IMR-90 (cell line): ENCODE measurements at regions not wholly inside any gene's neighbourhood (a gene's known extent, or its start where the extent isn't known, plus 50 kb on each side); places are given as distances from the start of the nearest gene placed in this dataset.

Experiments
- ATAC-seq: fragments of 200-7000 bp; cut with Tn5 transposase; 2 replicates; pipeline ENCODE4 v1.9.1; 2020; ENCODE audit warnings: low read depth, mild to moderate bottlenecking, moderate library complexity
- BruUV-seq: library from RNA; stranded (reverse); fragments of 400-500 nt; replicated peaks from 2 replicates; lab custom pipeline; 2021; lab: Mats Ljungman, UMichigan
- CTCF ChIA-PET: fragments of 300-600 bp; formaldehyde crosslinking; extraction: SDS; loops from one replicate; lab custom pipeline; 2021; ENCODE audit warnings: antibody characterized with exemption; lab: Yijun Ruan, JAX
- POLR2A ChIA-PET: fragments of 300-600 bp; sonication (Branson Sonifier 250); formaldehyde crosslinking; loops from one replicate; lab custom pipeline; 2022; ENCODE audit warnings: antibody characterized with exemption; ENCODE audit not compliant: unreplicated experiment; lab: Charles Lee
- DNase-seq: peaks from one replicate; pipeline ENCODE4 v3.0.0; 2013
- H2AFZ ChIP-seq: replicated peaks from 2 replicates; pipeline ENCODE3; 2013; ENCODE audit warnings: low read length, mild to moderate bottlenecking; ENCODE audit not compliant: poor library complexity
- H2AK5ac ChIP-seq: 2 replicates; pipeline ENCODE4 v1.6.1; 2013; ENCODE audit warnings: low read depth, low read length, inconsistent platforms
- H2AK9ac ChIP-seq: replicated peaks from 2 replicates; pipeline ENCODE3; 2013; ENCODE audit warnings: mild to moderate bottlenecking, low read depth, low read length, moderate library complexity; ENCODE audit not compliant: poor library complexity
- H2BK120ac ChIP-seq: 2 replicates; pipeline ENCODE4 v1.6.1; 2013; ENCODE audit warnings: low read depth, low read length, inconsistent platforms
- H2BK15ac ChIP-seq: 3 replicates; pipeline ENCODE4 v1.6.1; 2013; ENCODE audit warnings: low read depth, low read length, inconsistent platforms
- H2BK20ac ChIP-seq: 2 replicates; pipeline ENCODE4 v1.6.1; 2013; ENCODE audit warnings: low read depth, mild to moderate bottlenecking, inconsistent platforms, low read length, moderate library complexity
- H2BK5ac ChIP-seq: 2 replicates; pipeline ENCODE4 v1.6.1; 2013; ENCODE audit warnings: mild to moderate bottlenecking, low read depth, low read length, inconsistent platforms; ENCODE audit not compliant: poor library complexity, severe bottlenecking
- H3K14ac ChIP-seq: replicated peaks from 2 replicates; pipeline ENCODE4 v1.6.1; 2013; ENCODE audit warnings: low read depth, low read length, inconsistent platforms
- H3K18ac ChIP-seq: 2 replicates; pipeline ENCODE4 v1.6.1; 2013; ENCODE audit warnings: low read depth, low read length, control low read depth
- H3K23ac ChIP-seq: 2 replicates; pipeline ENCODE4 v1.6.1; 2013; ENCODE audit warnings: low read depth, low read length, inconsistent platforms
- H3K27ac ChIP-seq: 2 replicates; pipeline ENCODE4 v1.5.1; 2013; ENCODE audit warnings: mild to moderate bottlenecking, control low read depth, low read length; ENCODE audit not compliant: insufficient read depth
- H3K27me3 ChIP-seq: 2 replicates; pipeline ENCODE4 v1.6.1; 2013; ENCODE audit warnings: low read length; ENCODE audit not compliant: control insufficient read depth, insufficient read depth
- H3K36me3 ChIP-seq: 2 replicates; pipeline ENCODE4 v1.6.1; 2013; ENCODE audit warnings: low read length, mixed read lengths; ENCODE audit not compliant: control insufficient read depth, insufficient read depth
- H3K4ac ChIP-seq: 2 replicates; pipeline ENCODE4 v1.6.1; 2013; ENCODE audit warnings: low read depth, low read length, inconsistent platforms
- H3K4me1 ChIP-seq: 2 replicates; pipeline ENCODE4 v1.6.1; 2013; ENCODE audit warnings: low read length, mixed read lengths; ENCODE audit not compliant: control insufficient read depth, insufficient read depth
- H3K4me2 ChIP-seq: 2 replicates; pipeline ENCODE4 v1.6.1; 2013; ENCODE audit warnings: low read depth, mild to moderate bottlenecking, control low read depth, low read length, moderate library complexity
- H3K4me3 ChIP-seq: 2 replicates; pipeline ENCODE4 v1.5.1; 2013; ENCODE audit warnings: low read depth, mild to moderate bottlenecking, control low read depth, low read length, moderate library complexity; ENCODE audit not compliant: insufficient read depth
- H3K56ac ChIP-seq: 2 replicates; pipeline ENCODE4 v1.6.1; 2013; ENCODE audit warnings: low read length, inconsistent platforms; ENCODE audit not compliant: insufficient read depth; ENCODE audit errors: extremely low read depth
- H3K79me1 ChIP-seq, 2 experiments: 2 replicates each; pipeline ENCODE4 v1.6.1; 2013; ENCODE audit warnings: low read length in 2 of 2, inconsistent platforms in 1 of 2, low read depth in 1 of 2
- H3K9ac ChIP-seq: 2 replicates; pipeline ENCODE4 v1.6.1; 2013; ENCODE audit warnings: low read depth, low read length, control low read depth
- H3K9me1 ChIP-seq: 2 replicates; pipeline ENCODE4 v1.6.1; 2013; ENCODE audit warnings: low read length, inconsistent platforms; ENCODE audit not compliant: insufficient read depth
- H3K9me3 ChIP-seq: 2 replicates; pipeline ENCODE4 v1.6.1; 2013; ENCODE audit warnings: low read length; ENCODE audit not compliant: control insufficient read depth, insufficient read depth
- H4K20me1 ChIP-seq: 2 replicates; pipeline ENCODE4 v1.6.1; 2013; ENCODE audit warnings: low read length, inconsistent platforms; ENCODE audit not compliant: insufficient read depth
- H4K5ac ChIP-seq: 2 replicates; pipeline ENCODE4 v1.6.1; 2013; ENCODE audit warnings: mild to moderate bottlenecking, low read depth, low read length, control low read depth
- H4K8ac ChIP-seq, 2 experiments: 2 replicates each; pipeline ENCODE4 v1.6.1; 2013; ENCODE audit warnings: low read depth in 2 of 2, low read length in 2 of 2, control low read depth in 1 of 2, inconsistent platforms in 1 of 2
- H4K91ac ChIP-seq: 2 replicates; pipeline ENCODE4 v1.6.1; 2013; ENCODE audit warnings: low read depth, low read length, inconsistent platforms; ENCODE audit not compliant: insufficient read depth
- BHLHE40 ChIP-seq: fragments of 150-350 bp; IDR thresholded peaks from 2 replicates; pipeline ENCODE4 v1.6.1; 2016; ENCODE audit warnings: mild to moderate bottlenecking, low read depth, low read length
- CEBPB ChIP-seq: IDR thresholded peaks from 2 replicates; pipeline ENCODE4 v1.6.1; 2012; ENCODE audit warnings: low read depth, low read length, improper control_type of control experiment
- CHD1 ChIP-seq: IDR thresholded peaks from 2 replicates; pipeline ENCODE4 v1.6.1; 2012; ENCODE audit warnings: low read depth, low read length, improper control_type of control experiment
- FOS ChIP-seq: fragments of 150-350 bp; IDR thresholded peaks from 2 replicates; pipeline ENCODE4 v1.6.1; 2016; ENCODE audit warnings: low read depth, low read length
- MAFK ChIP-seq: IDR thresholded peaks from 2 replicates; pipeline ENCODE4 v1.6.1; 2012; ENCODE audit warnings: low read depth, low read length, improper control_type of control experiment
- MAZ ChIP-seq: IDR thresholded peaks from 2 replicates; pipeline ENCODE4 v1.6.1; 2012; ENCODE audit warnings: low read depth, mild to moderate bottlenecking, low read length, improper control_type of control experiment, moderate library complexity, borderline replicate concordance
- MXI1 ChIP-seq: IDR thresholded peaks from 2 replicates; pipeline ENCODE4 v1.6.1; 2012; ENCODE audit warnings: low read depth, mild to moderate bottlenecking, low read length, moderate library complexity, borderline replicate concordance
- NFE2L2 ChIP-seq: fragments of 150-350 bp; IDR thresholded peaks from 2 replicates; pipeline ENCODE4 v1.6.1; 2016; ENCODE audit warnings: low read depth, mild to moderate bottlenecking, low read length
- POLR2A ChIP-seq: IDR thresholded peaks from 2 replicates; pipeline ENCODE4 v1.6.1; 2012; ENCODE audit warnings: mild to moderate bottlenecking, low read depth, low read length
- RAD21 ChIP-seq: IDR thresholded peaks from 2 replicates; pipeline ENCODE4 v1.6.1; 2012; ENCODE audit warnings: low read length, improper control_type of control experiment
- RCOR1 ChIP-seq: IDR thresholded peaks from 2 replicates; pipeline ENCODE4 v1.6.1; 2012; ENCODE audit warnings: mild to moderate bottlenecking, low read length, improper control_type of control experiment; ENCODE audit not compliant: insufficient replicate concordance
- RFX5 ChIP-seq: IDR thresholded peaks from 2 replicates; pipeline ENCODE4 v1.8.0; 2012; ENCODE audit warnings: low read depth, mild to moderate bottlenecking, low read length, moderate library complexity
- SMC3 ChIP-seq: fragments of 150-350 bp; IDR thresholded peaks from 2 replicates; pipeline ENCODE4 v1.6.1; 2016; ENCODE audit warnings: low read depth, mild to moderate bottlenecking, antibody characterized with exemption, low read length, moderate library complexity
- WGBS, 2 experiments: methylation state at CpG; one replicate each; pipeline versions ENCODE4 v1.1.5 to v1.1.7; 2013; ENCODE audit warnings: missing lambda C conversion rate in 2 of 2; ENCODE audit not compliant: insufficient read length in 1 of 2; ENCODE audit errors: extremely low coverage in 2 of 2; 5-methylcytosine and 5-hydroxymethylcytosine counted together
- dilution Hi-C: fragments of 300-500 bp; cut with HindIII; formaldehyde crosslinking; loops from one replicate; pipeline ENCODE4 v1.14.3; 2018; ENCODE audit warnings: low sequenced_read_pairs; ENCODE audit not compliant: unreplicated experiment
- in situ Hi-C: fragments of 300-500 bp; cut with MboI; formaldehyde crosslinking; loops from 3 replicates; pipeline ENCODE4 v1.14.3; 2019; ENCODE audit warnings: low sequenced_read_pairs, inconsistent platforms, mixed read lengths
- intact Hi-C: fragments of 100-400 bp; cut with micrococcal nuclease; formaldehyde crosslinking; loops from 2 replicates; pipeline ENCODE4 v1.10.0; 2022
- TF ChIP-seq, protein P1 (sequence below): fragments of 150-350 bp; IDR thresholded peaks from 2 replicates; pipeline ENCODE4 v1.6.1; 2016; ENCODE audit warnings: low read depth, mild to moderate bottlenecking, low read length, moderate library complexity, borderline replicate concordance
- TF ChIP-seq, protein P2 (sequence below): fragments of 150-350 bp; IDR thresholded peaks from 2 replicates; pipeline ENCODE4 v1.6.1; 2017; ENCODE audit warnings: mild to moderate bottlenecking, antibody characterized with exemption, low read length, low read depth
- TF ChIP-seq, protein P3 (sequence below): conservative IDR thresholded peaks from 2 replicates; pipeline ENCODE4 v1.5.1; 2012; ENCODE audit warnings: mild to moderate bottlenecking, low read depth, low read length, improper control_type of control experiment

DNA sequence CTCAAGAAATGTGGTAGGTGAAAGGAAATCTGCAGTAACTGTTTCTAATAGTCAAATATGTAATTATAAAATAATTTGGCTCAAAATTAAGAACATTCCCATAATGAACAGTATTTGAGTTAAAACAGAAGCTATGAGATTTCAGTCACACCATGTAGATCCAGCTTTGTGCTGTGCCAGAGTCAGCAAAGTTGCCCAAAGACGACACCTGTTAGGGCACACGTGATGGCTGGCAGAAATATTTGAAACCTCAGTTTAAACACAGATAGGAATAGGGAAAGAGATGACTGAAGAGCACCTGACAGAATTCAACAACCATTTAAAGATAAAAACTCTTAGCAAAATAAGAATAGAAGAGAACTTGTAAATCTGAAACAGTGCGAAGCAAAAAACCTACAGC, 129.3 kb downstream of the CD83 start:
- Histone ChIP-seq H4K8ac (no peak overlapping the region), H2AK9ac (no peak overlapping the region), H3K79me1 (no peaks in the 10 kb centered on the region), H2BK120ac (no peak overlapping the region), H3K27me3 (peaks cover 20% of the 10 kb centered on the region), H3K36me3 (no peaks in the 10 kb centered on the region), H2AFZ (no peak overlapping the region), H2AK5ac (no peak overlapping the region), H3K9ac (no peak overlapping the region), H3K27ac (no peak overlapping the region), H3K4me2 (no peak overlapping the region), H3K4me1 (no peaks in the 10 kb centered on the region), H4K5ac (no peak overlapping the region), H3K23ac (no peak overlapping the region), H4K91ac (no peak overlapping the region), H2BK5ac (no peak overlapping the region), H3K4me3 (no peak overlapping the region), H3K9me3 (no peaks in the 10 kb centered on the region), H2BK15ac (no peak overlapping the region), H2BK20ac (no peak overlapping the region), H3K56ac (no peak overlapping the region), H3K14ac (no peak overlapping the region), H3K18ac (no peak overlapping the region), H3K4ac (no peak overlapping the region), H3K9me1 (no peaks in the 10 kb centered on the region), H4K20me1 (no peaks in the 10 kb centered on the region)
- POLR2A ChIA-PET, result no interaction called here
- in situ Hi-C loops (no loop called here), dilution Hi-C loops (no loop called here), intact Hi-C loops (no loop called here)
- BruUV-seq, result no TSS peak
- WGBS, 2 experiments, result no CpG with 5 or more reads among the region's 3 CpGs
- no peak for DNase-seq
- no peak for ATAC-seq
- TF ChIP-seq, protein P1, sequence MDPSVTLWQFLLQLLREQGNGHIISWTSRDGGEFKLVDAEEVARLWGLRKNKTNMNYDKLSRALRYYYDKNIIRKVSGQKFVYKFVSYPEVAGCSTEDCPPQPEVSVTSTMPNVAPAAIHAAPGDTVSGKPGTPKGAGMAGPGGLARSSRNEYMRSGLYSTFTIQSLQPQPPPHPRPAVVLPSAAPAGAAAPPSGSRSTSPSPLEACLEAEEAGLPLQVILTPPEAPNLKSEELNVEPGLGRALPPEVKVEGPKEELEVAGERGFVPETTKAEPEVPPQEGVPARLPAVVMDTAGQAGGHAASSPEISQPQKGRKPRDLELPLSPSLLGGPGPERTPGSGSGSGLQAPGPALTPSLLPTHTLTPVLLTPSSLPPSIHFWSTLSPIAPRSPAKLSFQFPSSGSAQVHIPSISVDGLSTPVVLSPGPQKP, result no peak
- no peak for TF ChIP-seq RAD21
- TF ChIP-seq NFE2L2, result no peak
- no peak for TF ChIP-seq MAFK
- no peak for TF ChIP-seq FOS
- no peak for TF ChIP-seq MAZ
- no peak for TF ChIP-seq CEBPB
- TF ChIP-seq MXI1, result no peak
- no peak for TF ChIP-seq SMC3
- TF ChIP-seq CHD1, result no peak
- TF ChIP-seq, protein P2, sequence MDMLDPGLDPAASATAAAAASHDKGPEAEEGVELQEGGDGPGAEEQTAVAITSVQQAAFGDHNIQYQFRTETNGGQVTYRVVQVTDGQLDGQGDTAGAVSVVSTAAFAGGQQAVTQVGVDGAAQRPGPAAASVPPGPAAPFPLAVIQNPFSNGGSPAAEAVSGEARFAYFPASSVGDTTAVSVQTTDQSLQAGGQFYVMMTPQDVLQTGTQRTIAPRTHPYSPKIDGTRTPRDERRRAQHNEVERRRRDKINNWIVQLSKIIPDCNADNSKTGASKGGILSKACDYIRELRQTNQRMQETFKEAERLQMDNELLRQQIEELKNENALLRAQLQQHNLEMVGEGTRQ, result no peak
- TF ChIP-seq RCOR1, result no peak
- TF ChIP-seq, protein P3, sequence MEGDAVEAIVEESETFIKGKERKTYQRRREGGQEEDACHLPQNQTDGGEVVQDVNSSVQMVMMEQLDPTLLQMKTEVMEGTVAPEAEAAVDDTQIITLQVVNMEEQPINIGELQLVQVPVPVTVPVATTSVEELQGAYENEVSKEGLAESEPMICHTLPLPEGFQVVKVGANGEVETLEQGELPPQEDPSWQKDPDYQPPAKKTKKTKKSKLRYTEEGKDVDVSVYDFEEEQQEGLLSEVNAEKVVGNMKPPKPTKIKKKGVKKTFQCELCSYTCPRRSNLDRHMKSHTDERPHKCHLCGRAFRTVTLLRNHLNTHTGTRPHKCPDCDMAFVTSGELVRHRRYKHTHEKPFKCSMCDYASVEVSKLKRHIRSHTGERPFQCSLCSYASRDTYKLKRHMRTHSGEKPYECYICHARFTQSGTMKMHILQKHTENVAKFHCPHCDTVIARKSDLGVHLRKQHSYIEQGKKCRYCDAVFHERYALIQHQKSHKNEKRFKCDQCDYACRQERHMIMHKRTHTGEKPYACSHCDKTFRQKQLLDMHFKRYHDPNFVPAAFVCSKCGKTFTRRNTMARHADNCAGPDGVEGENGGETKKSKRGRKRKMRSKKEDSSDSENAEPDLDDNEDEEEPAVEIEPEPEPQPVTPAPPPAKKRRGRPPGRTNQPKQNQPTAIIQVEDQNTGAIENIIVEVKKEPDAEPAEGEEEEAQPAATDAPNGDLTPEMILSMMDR, result no peak
- TF ChIP-seq BHLHE40, result no peak
- TF ChIP-seq RFX5, result no peak
- no peak for TF ChIP-seq POLR2A
- CTCF ChIA-PET, result no interaction called here
